Thoracic aorta (tissue), 2 donors: ENCODE measurements at regions not wholly inside any gene's neighbourhood (a gene's known extent, or its start where the extent isn't known, plus 50 kb on each side); places are given as distances from the start of the nearest gene placed in this dataset.
"Not testable (repeated sequence)": the region's sequence is repeated elsewhere in the genome, so short reads cannot be mapped to it uniquely, and the experiment has no call there.

Experiments
- ATAC-seq: fragments of 150-250 bp; one replicate; pipeline ENCODE4 v1.8.0; 2017; ENCODE audit warnings: low read depth; ENCODE audit not compliant: insufficient number of reproducible peaks, low FRiP score
- DNase-seq: peaks from one replicate; pipeline ENCODE4 v3.0.0-alpha.2; 2020; ENCODE audit warnings: low spot score
- H3K27ac ChIP-seq, 2 donors: fragments of 200-600 bp; sonication (generic); 1 replicate in 1 of 2; 2 replicates in 1 of 2; pipeline ENCODE4 v1.5.1; 2016; ENCODE audit warnings: mild to moderate bottlenecking in 2 of 2, moderate library complexity in 2 of 2
- H3K27me3 ChIP-seq: fragments of 200-600 bp; sonication (generic); replicated peaks from 2 replicates; pipeline ENCODE4 v1.6.0; 2016; ENCODE audit warnings: mild to moderate bottlenecking; ENCODE audit not compliant: insufficient read depth
- H3K36me3 ChIP-seq: fragments of 200-600 bp; sonication (generic); one replicate; pipeline ENCODE4 v1.5.1; 2016
- H3K4me1 ChIP-seq, 2 donors: fragments of 200-600 bp; sonication (generic); 1 replicate in 1 of 2; 2 replicates in 1 of 2; pipeline versions ENCODE4 v1.5.1 to v1.6.0; 2016; ENCODE audit warnings: low read depth in 2 of 2, mild to moderate bottlenecking in 1 of 2; ENCODE audit not compliant: control insufficient read depth in 1 of 2
- H3K4me3 ChIP-seq: fragments of 200-600 bp; sonication (generic); 2 replicates; pipeline ENCODE4 v1.5.1; 2016; ENCODE audit warnings: mild to moderate bottlenecking
- H3K9me3 ChIP-seq: fragments of 200-600 bp; sonication (generic); 2 replicates; pipeline ENCODE4 v1.5.1; 2016
- TF ChIP-seq, protein P1 (sequence below): fragments of 200-600 bp; sonication (generic); IDR thresholded peaks from one replicate; pipeline ENCODE4 v1.5.1; 2019; ENCODE audit warnings: antibody characterized with exemption

DNA sequence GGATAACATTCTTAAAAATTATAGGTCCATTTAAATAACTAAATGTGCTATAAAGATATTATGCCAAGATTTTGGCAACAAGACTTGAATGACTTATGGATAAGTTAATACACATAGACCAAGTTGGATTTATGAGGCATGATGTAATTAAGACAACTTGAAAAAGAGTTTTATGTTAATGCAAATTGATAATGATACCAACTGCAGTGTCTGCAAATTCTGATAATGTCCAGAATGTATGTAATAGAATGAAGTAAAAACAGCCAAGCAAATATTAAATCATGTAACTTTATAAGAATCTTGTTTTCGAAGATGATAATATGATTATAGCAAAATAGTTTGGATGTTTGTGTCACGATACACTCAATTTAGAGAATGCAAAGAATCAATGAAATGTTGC is 868.3 kb downstream of the DNAJB9 start:
- TF ChIP-seq, protein P1, sequence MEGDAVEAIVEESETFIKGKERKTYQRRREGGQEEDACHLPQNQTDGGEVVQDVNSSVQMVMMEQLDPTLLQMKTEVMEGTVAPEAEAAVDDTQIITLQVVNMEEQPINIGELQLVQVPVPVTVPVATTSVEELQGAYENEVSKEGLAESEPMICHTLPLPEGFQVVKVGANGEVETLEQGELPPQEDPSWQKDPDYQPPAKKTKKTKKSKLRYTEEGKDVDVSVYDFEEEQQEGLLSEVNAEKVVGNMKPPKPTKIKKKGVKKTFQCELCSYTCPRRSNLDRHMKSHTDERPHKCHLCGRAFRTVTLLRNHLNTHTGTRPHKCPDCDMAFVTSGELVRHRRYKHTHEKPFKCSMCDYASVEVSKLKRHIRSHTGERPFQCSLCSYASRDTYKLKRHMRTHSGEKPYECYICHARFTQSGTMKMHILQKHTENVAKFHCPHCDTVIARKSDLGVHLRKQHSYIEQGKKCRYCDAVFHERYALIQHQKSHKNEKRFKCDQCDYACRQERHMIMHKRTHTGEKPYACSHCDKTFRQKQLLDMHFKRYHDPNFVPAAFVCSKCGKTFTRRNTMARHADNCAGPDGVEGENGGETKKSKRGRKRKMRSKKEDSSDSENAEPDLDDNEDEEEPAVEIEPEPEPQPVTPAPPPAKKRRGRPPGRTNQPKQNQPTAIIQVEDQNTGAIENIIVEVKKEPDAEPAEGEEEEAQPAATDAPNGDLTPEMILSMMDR, result no peak
- no peak for ATAC-seq
- Histone ChIP-seq H3K36me3 (no peaks in the 10 kb centered on the region), H3K4me3 (no peak overlapping the region), H3K4me1 (no peaks in the 10 kb centered on the region), H3K27ac (no peak overlapping the region), H3K9me3 (no peaks in the 10 kb centered on the region), H3K27me3 (no peaks in the 10 kb centered on the region)
- DNase-seq, result no peak

DNA sequence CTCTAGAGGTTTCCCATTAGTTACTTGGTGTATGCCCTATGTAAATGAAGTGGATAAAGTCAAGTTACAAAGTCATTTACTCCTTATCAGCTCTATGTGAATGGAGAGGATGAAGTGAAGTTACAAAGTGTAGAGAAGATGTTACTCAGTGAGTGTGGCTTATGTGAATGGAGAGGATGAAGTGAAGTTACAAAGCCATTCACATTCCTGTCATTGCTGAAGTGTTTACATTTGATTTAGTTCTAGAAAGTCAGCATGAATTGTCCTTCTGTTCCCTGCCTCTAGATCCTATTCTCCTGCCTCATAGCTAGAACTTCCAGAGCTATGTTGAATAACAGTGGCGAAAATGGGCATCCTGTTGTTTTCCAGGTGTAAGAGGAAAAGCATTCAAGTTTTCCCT is 880.1 kb downstream of the DNAJB9 start:
- no peaks in the 10 kb centered on the region for H3K9me3 ChIP-seq
- ATAC-seq (no peak), DNase-seq (no peak)
- H3K27me3 ChIP-seq, result no peaks in the 10 kb centered on the region
- H3K36me3 ChIP-seq, result no peaks in the 10 kb centered on the region
- H3K4me1 ChIP-seq, result no peaks in the 10 kb centered on the region
- no peak overlapping the region for H3K4me3 ChIP-seq
- H3K27ac ChIP-seq, result no peak overlapping the region
- TF ChIP-seq, protein P1, result no peak

DNA sequence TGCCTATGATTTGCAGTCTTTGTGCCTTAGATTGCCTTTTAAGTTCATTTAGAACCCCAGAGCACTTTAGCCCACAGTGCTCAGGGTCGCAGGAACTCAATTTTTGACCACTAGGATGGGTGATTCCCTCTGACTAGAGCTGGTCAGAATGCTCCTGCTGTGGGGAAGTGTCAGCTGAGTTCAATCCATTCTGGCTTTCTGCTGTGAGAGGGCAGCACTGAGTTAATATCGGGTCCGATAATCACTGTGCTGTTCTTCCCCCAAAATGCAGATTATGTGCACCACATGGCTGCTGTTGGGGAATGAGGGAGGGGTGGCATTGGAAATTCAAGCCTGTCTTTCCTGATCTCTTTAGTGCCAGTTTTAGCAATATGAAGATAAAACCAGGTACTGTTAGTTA is 886.4 kb downstream of the DNAJB9 start:
- DNase-seq, result no peak
- H3K9me3 ChIP-seq, result no peaks in the 10 kb centered on the region
- no peak for ATAC-seq

DNA sequence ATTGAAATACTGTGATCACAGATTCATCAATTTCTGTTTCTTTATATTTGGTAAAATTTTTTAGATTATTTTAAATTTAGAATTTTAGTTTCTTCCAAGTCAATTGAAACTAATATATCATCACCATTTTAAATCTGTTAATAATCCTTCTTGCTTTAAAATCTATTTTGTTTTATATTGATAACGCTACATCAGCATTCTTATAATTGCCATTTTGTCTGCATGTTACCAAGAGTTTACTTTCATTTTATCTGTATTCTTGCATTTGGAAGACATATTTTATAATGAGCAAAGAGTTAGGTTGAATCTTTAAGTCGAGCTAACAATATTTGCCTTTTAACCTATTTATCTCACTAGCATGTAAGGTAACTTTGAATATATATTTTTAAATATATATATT is 890.6 kb downstream of the DNAJB9 start:
- H3K27ac ChIP-seq, result no peak overlapping the region
- TF ChIP-seq, protein P1, result no peak
- H3K27me3 ChIP-seq, result no peaks in the 10 kb centered on the region
- H3K4me1 ChIP-seq, result no peaks in the 10 kb centered on the region
- no peak overlapping the region for H3K4me3 ChIP-seq
- no peak for DNase-seq
- no peaks in the 10 kb centered on the region for H3K36me3 ChIP-seq
- no peak for ATAC-seq
- H3K9me3 ChIP-seq, result no peaks in the 10 kb centered on the region

More for the DNA sequence above, 886.4 kb downstream of the DNAJB9 start:
- Histone ChIP-seq H3K4me3 (no peak overlapping the region), H3K36me3 (no peaks in the 10 kb centered on the region), H3K27ac (no peak overlapping the region), H3K27me3 (no peaks in the 10 kb centered on the region), H3K4me1 (no peaks in the 10 kb centered on the region)
- TF ChIP-seq, protein P1, result no peak

DNA sequence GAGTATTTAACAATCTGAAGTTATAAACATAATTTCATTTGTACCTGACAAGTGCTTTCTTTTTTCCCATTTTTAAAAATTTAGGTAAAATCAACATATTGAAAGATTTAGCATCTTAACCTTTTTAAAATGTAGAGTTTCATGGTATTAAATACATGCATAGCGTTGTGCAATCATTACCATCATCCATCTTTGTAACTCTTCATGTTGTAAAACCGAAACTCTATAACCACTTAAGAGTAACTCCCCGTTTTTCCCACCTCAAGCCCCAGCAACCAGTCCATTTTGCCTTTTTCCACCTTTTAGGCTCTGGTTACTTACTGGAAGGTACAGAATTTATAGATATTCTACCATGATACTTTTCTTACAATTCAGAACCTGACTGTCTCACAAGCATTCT is 892.5 kb downstream of the DNAJB9 start:
- Histone ChIP-seq H3K9me3 (no peaks in the 10 kb centered on the region), H3K27me3 (no peaks in the 10 kb centered on the region), H3K27ac (no peak overlapping the region), H3K36me3 (no peaks in the 10 kb centered on the region), H3K4me3 (no peak overlapping the region), H3K4me1 (no peaks in the 10 kb centered on the region)
- no peak for ATAC-seq
- TF ChIP-seq, protein P1, result no peak
- DNase-seq, result no peak

DNA sequence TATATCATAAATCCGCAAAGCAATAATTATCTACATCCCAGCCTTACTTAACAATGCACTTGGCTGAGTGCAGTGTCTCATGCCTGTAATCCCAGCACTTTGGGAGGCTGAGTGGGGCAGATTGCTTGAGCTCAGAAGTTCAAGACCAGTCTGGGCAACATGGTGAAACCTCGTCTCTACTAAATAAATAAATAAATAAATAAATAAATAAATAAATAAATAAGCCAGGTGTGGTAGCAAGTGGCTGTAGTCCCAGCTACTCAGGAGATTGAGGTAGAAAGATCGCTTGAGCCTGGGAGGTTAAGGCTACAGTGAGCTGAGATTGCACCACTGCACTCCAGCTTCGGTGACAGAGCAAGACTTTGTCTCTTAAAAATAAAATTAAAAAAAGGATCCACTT is 898.1 kb downstream of the DNAJB9 start:
- not testable (repeated sequence) for H3K27ac ChIP-seq, H3K9me3 ChIP-seq, H3K27me3 ChIP-seq, H3K4me3 ChIP-seq, DNase-seq, H3K4me1 ChIP-seq, H3K36me3 ChIP-seq, ATAC-seq
